DMS 273 (cell line): ENCODE measurements at regions not wholly inside any gene's neighbourhood (a gene's known extent, or its start where the extent isn't known, plus 50 kb on each side); places are given as distances from the start of the nearest gene placed in this dataset.

Experiments used
- DNase-seq: peaks from one replicate; lab custom pipeline; 2025; ENCODE audit not compliant: unreplicated experiment; lab: John Stamatoyannopoulos, UW

GRCh38 chr5:58156973-58157701 is 302.7 kb downstream of the PLK2 start:
- DNase-seq = no peak

- DNase-seq = no peak
These were observed 303.5 kb downstream of the PLK2 start for GRCh38 chr5:58156361-58156760.

- DNase-seq = no peak
These were observed 306.6 kb downstream of the PLK2 start for GRCh38 chr5:58153255-58153654.

GRCh38 chr5:58151414-58151813 is 308.5 kb downstream of the PLK2 start:
- no peak for DNase-seq

GRCh38 chr5:58150926-58151325 is 309.0 kb downstream of the PLK2 start:
- no peak for DNase-seq

GRCh38 chr5:58149746-58150145 is 310.1 kb downstream of the PLK2 start:
- DNase-seq = no peak

- DNase-seq = no peak
These were observed 310.5 kb downstream of the PLK2 start for GRCh38 chr5:58149345-58149744.

GRCh38 chr5:58148254-58148775 is 311.6 kb downstream of the PLK2 start:
- DNase-seq = no peak

- DNase-seq = no peak
These were observed 314.4 kb downstream of the PLK2 start for GRCh38 chr5:58145397-58145934.

GRCh38 chr5:58143727-58144126 is 316.2 kb downstream of the PLK2 start:
- no peak for DNase-seq

- DNase-seq = no peak
These were observed 316.7 kb downstream of the PLK2 start for GRCh38 chr5:58143181-58143580.

GRCh38 chr5:58138791-58139190 is 321.1 kb downstream of the PLK2 start:
- no peak for DNase-seq

GRCh38 chr5:58136406-58136805 is 323.5 kb downstream of the PLK2 start:
- no peak for DNase-seq

GRCh38 chr5:58135571-58136335 is 324.1 kb downstream of the PLK2 start:
- DNase-seq = no peak

- DNase-seq = peak; percentile 35
These were observed 326.1 kb downstream of the PLK2 start for GRCh38 chr5:58133631-58134296.

- DNase-seq = no peak
These were observed 326.7 kb downstream of the PLK2 start for GRCh38 chr5:58133216-58133615.

- no peak for DNase-seq
These were observed 332.3 kb downstream of the PLK2 start for GRCh38 chr5:58127255-58128220.

GRCh38 chr5:58123501-58123900 is 336.4 kb downstream of the PLK2 start:
- no peak for DNase-seq

GRCh38 chr5:58122848-58123392 is 337.0 kb downstream of the PLK2 start:
- DNase-seq = no peak

- peak; percentile 39 for DNase-seq
These were observed 337.7 kb downstream of the PLK2 start for GRCh38 chr5:58122157-58122556.
